HG03565 (cell line): ENCODE measurements at regions not wholly inside any gene's neighbourhood (a gene's known extent, or its start where the extent isn't known, plus 50 kb on each side); places are given as distances from the start of the nearest gene placed in this dataset.

ENCODE experiments used
- ATAC-seq: cut with Tn5 transposase; IDR thresholded peaks from one replicate; pipeline ENCODE4 v1.9.1; 2021; ENCODE audit warnings: mild to moderate bottlenecking, moderate library complexity; ENCODE audit not compliant: unreplicated experiment

DNA sequence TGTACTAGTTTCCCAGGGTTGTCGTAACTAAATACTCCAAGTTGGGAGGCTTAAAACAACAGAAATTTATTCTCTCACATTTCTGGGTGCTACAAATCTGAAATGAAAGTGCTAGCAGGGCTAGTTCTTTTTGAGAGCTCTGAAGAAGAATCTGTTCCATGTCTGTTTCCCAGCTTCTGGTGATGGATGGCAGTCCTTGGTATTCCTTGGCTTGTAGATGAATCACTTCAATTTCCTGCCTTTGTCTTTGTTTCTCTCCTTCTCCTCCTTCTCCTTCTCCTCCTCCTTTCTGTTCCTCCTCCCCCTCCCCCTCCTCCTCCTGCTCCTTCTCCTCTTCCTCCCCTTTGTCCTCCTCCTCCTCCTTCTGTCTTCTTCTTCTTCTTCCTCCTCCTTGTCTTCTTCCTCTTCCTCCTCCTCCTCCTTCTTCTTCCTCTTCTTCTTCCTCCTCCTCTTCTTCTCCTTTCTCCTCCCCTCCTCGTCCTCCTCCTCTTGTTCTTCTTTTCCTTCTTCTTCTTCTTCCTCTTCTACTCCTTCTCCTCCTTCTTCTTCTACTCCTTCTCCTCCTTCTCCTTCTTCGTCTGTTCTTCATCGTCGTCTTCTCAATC lies 104.7 kb upstream of the ANKRD55 start:
- ATAC-seq = no peak

DNA sequence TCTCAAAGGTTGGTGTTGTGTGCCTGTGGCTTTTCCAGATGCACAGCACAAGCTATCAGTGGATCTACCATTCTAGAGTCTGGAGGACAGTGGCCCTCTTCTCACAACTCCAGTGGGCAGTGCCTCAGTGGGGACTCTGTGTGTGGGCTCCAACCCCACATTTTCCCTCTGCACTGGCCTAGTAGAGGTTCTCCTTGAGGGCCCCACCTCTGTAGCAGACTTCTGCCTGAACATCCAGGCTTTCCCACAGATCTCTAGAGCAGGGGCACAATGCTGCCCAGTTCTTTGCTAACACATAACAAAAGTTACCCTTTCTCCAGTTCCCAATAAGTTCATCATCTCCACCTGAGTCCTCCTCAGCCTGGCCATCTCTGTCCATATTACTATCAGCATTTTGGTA lies 102.1 kb upstream of the ANKRD55 start:
- no peak for ATAC-seq

DNA sequence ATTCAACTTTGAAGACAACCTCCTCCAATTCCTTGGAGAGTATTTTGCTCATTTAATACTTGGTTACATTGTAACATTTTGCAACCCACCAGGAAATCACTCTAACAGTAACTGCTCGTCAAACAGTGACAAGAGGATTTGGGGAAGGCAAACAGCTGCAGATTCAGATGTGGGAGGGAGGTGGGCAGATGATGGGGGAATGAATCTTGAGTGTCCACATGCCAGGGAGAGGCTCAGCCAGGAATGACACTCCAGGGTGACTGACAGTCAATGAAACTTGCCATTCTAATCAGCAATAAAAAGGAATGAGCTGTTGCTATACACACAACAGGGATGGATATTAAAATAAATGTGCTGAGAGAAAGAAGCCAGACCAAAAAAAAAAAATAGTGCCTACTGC lies 97.7 kb upstream of the ANKRD55 start:
- no peak for ATAC-seq

DNA sequence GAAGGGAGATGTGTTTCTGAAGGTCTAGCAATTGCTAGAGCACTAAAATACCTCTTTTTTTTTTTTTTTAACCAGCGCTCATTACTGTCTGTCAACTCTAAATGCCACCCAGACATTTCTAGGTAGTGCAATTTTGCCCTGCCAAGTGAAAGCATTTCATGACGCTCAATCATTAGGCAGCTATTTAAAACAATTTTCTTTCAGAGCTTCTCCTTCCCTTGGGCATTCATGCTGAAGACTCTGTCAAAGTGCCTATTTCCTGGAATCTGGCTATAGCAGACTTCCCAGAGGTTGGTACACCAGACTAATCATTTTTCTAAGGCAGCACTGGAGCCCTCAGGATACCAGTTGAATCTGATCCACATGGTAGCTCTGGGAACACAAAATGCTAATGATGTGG lies 97.0 kb upstream of the ANKRD55 start:
- ATAC-seq = no peak

DNA sequence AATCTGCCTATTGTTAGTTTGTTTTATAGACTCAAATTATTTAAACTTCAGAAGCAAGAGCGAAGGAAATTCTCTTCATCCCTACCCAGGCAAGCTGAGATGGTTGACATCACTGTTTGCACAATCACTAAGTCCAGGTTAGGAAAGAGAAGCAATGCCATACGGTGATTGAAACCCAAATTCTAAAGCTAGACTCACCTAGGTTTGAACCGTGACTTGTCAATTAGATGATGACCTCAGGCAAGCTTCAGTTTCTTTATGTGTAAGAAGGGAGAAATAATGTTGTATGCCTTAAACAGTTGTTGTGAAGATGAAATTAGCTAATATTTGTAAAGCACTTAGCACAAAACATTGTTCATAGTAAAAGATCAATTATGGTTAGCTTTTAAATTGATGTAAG lies 96.5 kb upstream of the ANKRD55 start:
- peak; percentile 69 for ATAC-seq

DNA sequence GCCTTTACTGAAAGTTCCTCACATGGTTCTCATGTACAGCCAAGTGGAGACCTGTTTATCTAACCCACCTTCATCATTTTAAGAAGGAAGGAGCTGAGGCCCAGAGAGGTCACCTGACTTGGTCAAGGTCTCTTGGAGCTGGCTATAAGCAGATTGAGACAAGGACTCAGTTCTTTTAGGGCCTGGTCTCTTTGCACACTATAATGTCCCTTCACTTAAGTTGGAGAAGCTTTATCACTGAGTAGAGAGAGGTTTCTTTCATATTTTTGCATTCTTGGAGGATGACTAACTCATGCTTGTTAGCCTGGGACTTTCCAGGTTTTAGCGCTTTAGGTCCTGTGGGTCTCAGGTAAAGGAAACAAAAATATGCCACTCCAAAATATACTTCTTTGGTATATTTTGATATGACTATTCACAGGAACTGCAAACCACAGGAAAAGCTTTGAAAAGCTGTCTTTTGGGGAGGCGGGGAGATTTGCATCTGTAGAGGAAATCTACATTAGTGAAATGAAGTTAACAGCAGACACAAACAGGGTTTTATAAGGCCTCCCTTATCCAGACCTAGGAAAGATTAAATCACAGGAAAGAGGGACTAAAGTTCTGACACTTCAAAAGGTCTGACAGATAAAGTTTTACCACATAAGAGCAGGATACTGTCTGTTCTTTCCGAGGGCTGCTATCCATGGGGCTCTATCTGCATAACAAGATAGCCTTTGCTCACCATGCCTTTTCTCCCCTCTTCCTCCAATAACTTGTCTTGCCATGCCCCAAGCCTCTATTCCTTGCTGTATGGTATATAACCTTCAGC lies 95.8 kb upstream of the ANKRD55 start:
- no peak for ATAC-seq

DNA sequence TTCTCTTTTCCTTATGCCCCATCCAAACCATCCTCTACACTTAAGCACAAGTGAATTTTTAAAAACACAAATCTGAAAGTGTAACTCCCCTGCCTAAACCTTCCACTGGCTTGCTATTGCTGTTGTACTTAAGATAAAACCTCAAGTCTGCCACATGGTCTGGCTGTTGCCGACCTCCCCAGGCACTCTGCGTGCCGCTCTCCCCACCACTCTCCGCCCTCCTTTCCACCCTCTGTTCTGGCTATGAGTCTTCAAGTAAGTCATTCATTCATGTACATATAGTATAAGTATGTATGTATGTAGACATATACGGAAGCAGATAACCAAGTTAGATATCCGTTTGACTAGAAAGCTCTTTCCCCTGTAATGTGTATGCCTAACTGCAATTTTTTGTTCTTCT lies 94.7 kb upstream of the ANKRD55 start:
- peak; percentile 66 for ATAC-seq

DNA sequence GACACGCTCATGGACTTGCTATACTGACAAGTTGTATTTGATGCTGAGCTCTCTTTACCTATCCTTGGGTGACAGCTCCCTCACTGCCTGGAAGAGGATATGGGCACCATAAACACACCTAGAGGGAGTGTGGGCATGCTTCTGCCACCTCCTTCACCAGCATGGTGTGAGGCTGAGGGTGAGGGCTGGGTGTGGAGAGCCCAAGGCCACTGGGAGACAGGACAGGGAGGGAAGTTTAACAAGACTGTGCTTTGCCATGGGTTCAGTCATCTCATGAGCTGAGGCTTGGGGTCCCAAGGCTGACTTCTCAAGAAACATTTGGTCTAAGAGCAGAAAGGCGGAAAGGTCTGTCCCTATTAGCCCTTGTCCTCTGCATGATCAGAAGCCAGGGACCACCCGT lies 93.6 kb upstream of the ANKRD55 start:
- no peak for ATAC-seq

DNA sequence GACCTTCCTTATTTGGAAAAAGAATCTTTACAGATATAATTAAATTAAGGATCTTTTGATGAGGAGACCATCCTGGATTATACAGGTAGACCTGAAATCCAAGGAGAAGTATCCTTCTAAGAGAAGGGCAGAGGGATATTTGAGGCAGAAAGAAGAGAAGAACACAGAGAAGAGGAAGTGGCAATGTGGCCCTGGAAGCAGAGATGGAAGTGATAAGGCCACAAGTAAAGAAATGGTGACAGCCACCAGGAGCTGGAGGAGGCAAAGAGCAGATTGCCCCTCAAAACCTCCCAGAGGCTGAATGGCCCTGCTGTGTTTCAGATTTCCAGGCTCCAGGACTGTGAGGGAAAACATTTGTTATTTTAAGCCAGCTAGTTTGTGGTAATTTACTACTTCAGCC lies 93.0 kb upstream of the ANKRD55 start:
- ATAC-seq = no peak

DNA sequence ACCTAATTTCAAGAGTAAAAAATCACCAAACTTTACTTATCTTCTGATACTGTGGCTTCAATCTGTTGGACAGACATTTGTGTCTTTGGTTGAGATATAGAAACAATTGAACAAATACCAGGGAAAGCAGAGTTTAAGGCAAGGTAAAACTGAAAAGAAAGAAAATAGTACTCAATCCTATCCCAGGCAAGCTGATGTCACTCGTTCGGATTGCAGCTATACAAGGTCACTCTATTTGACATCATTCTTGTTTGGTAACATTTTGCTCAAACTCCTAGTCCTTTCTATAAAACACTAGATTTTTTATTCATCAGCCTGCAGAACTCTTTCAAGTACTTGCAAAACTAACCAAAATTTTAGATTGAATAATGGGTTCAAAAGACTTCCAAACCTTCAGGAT lies 91.9 kb upstream of the ANKRD55 start:
- ATAC-seq = no peak

DNA sequence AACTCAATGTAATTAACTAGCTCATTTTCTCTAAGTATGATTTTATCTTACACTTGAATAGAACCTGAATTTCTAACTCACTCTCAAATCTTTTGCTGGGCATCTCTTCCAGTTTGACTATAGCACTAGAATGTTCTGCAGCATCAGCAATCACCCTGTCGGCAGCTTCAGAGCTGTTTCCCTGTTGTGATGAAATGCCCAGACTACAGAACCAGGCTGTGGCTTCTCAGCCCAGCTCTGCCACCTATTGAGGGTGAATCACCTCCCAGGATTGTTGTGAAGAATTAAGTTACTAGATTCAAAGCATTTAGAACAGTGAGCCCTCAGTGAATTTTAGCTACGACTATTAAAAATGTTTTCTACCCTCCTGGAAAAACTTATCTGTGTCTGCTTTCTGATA lies 90.4 kb upstream of the ANKRD55 start:
- no peak for ATAC-seq

DNA sequence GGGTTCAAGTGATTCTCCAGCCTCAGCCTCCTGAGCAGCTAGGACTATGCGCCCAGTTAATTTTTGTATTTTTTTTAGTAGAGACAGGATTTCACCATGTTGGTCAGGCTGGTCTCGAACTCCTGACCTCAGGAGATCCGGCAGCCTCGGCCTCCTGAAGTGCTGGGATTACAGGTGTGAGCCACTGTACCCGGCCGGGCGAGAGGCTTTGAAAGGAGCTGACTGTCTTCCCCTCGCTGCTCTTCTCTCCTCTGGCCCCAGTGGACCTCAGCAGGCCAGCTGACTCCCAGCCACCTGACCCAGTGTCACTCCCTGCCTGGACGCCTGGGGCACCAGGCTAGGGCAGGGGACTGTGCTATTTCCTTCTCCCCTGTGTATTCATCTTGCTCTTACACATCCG lies 89.5 kb upstream of the ANKRD55 start:
- ATAC-seq = no peak

DNA sequence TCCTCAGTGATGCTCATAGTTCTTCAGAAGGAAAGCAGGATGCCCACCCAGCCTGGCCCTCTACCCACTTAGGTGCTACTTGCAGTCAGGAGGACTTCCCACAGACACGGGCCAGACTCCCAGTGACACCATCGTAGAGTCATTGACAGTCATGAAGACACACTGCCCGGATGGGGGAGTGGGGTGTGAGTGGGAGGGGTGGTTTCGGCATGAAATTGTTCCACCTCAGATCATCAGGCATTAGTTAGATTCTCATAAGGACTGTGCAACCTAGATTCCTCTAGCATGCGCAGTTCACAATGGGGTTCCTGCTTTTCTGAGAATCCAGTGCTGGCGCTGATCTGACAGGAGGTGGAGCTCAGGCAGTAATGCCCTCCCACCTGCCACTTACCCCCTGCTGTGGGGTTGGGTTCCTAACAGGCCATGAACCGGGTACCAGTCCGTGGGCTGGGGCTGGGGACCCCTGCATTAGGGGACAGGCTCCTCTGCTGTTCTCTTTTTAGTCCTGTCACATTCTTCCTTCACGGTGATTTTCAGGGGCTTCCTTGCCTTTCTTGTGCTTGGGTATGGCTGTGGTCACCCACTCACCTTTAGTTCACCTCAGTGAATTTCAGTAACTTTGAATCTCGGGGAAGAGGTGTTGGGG lies 88.2 kb upstream of the ANKRD55 start:
- no peak for ATAC-seq

DNA sequence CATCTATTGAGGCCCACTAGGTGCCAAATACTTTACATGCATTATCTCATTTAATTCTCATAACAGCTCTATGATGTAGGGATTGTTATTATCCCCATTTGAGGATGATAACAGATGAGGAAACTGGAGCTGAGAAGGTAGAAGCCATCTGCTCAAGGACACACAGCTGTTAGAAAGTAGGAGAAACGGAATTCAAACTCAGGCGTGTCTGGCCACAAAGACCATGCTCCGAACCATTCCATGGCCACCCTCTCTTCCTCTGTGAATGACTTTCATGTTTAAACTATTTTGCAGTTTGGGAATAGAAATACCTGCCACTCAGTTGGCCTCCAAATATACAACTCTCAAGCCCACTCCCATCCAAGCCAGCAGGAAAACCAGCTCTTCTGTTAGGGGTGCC lies 87.6 kb upstream of the ANKRD55 start:
- no peak for ATAC-seq

DNA sequence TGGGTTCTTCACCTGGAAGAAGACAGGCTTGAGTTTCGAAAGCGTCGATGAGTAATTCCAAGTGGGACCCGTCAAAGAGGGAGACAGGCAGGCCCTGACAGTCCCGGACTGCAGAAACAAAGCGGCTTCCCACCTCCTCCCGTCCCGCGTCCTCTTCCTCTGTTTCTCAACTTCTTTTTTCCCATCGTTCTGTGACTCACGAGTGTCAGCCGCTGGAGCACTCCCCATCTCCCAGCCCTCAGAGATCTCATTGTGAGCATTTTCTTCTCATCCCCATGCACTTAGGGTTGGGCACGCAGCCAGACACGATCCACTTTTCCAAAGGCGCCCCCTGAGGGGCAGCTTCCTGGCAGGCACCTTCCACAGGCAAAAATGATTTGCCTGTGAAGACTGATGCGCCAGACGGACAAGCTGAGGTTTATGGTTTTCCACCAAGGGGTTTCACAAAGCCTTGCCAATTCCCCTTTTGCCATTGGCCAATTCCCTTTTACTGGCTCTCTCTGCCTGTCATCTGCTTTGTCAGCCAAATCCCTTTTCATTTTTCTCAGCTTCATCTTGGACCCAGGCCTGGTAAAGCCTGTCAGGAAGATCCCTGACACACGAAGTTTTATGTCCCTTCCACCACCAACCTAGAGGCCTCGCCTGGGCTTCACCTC lies 86.5 kb upstream of the ANKRD55 start:
- ATAC-seq = no peak

DNA sequence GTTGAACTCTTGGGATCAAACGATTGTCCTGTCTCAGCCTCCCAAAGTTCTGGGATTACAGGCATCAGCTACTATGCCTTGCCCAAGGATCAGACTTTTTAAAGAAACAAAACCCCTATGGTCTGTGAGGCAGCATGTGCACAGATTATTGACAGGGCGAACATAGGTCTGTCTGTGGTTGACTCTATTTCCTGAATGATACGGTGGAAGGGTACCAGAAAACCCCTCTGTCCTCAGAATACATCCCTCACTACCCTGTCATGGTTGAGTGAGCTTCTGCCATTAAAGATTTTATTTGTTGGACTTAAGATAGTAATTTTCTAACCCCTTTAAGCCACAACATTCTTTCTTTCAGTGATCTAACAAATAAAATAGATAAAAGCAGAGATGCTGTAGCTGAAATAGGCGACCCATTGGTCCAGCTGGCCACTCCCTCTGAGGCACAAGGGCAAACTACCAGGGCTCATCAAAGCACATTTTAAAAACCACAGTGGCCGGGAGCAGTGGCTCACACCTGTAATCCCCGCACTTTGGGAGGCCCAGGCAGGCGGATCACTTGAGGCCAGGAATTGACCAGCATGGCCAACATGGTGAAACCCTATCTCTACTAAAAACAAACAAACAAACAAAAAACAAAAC lies 84.9 kb upstream of the ANKRD55 start:
- peak; percentile 70 for ATAC-seq

DNA sequence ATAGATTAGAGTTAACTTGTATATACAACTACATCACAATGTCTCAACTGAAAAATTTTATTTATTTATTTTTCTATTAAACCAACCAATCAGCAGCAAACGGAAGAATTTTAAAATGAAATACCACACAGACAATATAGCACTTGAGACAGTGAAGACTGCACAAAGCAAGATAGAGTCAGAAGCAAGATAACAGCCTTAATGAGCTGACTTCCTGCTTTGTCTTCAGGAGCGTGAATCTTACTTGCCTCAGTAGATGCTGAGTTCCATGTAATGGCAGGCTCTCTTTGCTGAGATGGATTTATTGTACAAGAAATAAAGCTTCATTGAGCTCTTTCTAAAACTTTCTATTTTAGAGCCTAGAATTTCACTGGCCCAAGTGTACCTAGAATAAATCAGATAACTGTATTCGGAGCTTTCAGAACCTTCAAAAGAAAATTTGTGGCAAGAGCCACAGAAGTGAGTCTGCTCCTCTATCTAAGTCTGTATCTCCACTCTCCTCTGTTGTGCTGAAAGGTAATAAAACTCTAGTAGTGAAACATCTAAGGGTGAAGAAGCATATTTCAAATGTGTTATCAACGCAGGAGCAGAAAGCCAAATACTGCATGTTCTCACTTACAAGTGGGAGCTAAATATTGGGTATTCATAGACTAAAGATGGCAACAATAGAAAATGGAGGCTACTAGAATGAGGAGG lies 83.3 kb upstream of the ANKRD55 start:
- ATAC-seq = no peak

DNA sequence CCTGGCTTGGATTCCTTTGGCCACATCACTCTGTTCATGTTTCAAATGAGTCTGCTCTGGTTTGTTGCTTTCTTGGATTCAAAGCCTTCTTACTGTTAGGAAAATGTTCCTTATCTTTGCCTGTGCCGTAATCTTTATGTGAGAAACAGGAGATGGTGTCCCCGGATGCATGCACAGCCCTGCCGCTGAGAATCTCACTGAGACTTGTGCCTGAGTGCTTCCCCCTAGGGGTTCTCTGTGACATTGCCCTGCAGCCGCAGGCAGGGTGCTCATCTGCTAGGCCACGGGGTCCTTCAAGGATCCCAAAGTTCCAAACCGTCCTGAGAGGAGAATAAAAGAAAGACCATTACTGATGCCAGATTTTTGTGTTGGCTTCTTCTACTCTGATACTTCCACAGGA lies 81.4 kb upstream of the ANKRD55 start:
- ATAC-seq = no peak

DNA sequence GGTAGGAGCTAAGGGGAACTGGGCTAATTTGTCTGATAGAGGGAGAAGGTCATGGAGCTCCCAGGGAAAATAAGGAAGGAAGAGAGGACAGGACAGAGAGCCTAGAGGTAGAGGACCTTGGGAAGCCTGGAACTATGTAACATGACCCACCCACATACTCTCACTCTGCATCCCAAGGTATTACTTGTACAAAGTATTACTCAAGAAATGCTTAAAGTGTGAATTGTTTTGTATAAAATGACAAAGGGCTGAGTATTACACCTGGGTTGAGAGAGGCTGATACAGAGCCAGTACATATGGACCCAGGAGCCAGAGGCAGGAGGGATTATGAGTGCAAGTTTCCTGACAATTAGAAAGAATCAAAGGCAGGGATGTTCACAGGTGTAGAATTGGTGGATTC lies 80.5 kb upstream of the ANKRD55 start:
- ATAC-seq = no peak

DNA sequence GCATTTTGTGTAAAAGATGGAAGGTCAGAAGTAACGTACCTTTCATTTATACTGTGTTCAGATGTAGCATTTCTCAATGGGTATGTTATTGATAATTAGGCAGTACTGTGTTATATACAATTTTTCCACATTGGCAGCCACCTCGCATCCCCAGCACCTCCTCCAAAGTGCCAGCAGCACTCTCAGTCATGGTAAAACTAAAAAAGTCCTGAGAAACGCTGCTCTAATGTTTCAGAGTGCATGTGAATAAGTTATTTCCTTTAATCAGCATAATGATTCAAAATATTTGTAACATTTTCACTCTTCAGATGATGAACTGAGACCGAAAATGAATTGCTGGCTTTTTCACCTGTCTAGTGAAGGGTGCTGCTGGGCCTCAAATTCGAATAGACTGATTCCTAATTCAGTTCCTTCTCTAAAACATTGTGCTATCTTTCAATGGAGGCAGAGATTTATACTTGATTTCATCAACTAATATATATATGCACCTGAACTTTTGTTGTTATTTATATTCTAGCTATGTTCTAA lies 79.9 kb upstream of the ANKRD55 start:
- no peak for ATAC-seq
